Suprapubic skin (tissue), 4 donors: ENCODE measurements at regions not wholly inside any gene's neighbourhood (a gene's known extent, or its start where the extent isn't known, plus 50 kb on each side); places are given as distances from the start of the nearest gene placed in this dataset.

Experiments used
- DNase-seq, 2 donors: peaks; one replicate each; pipeline ENCODE4 v3.0.0-alpha.2; 2019; ENCODE audit warnings: low spot score in 2 of 2
- H3K27ac ChIP-seq: fragments of 200-600 bp; sonication (generic); one replicate; pipeline ENCODE4 v1.5.1; 2019
- H3K27me3 ChIP-seq: fragments of 200-600 bp; sonication (generic); one replicate; pipeline ENCODE4 v1.5.1; 2019
- H3K36me3 ChIP-seq: fragments of 200-600 bp; sonication (generic); one replicate; pipeline ENCODE4 v1.5.1; 2019
- H3K4me1 ChIP-seq: fragments of 200-600 bp; sonication (generic); one replicate; pipeline ENCODE4 v1.5.1; 2019
- H3K4me3 ChIP-seq: fragments of 200-600 bp; sonication (generic); one replicate; pipeline ENCODE4 v1.5.1; 2019; ENCODE audit warnings: mild to moderate bottlenecking
- H3K9me3 ChIP-seq: fragments of 200-600 bp; sonication (generic); one replicate; pipeline ENCODE4 v1.5.1; 2019
- EP300 ChIP-seq: sonication (generic); formaldehyde crosslinking; IDR thresholded peaks from one replicate; pipeline ENCODE4 v1.6.1; 2017; ENCODE audit warnings: antibody characterized with exemption
- POLR2A ChIP-seq, 2 donors: fragments of 450-650 bp; IDR thresholded peaks; one replicate each; pipeline ENCODE4 v1.6.1; 2017; ENCODE audit warnings: antibody characterized with exemption in 2 of 2, mild to moderate bottlenecking in 2 of 2, moderate library complexity in 2 of 2
- POLR2AphosphoS5 ChIP-seq, 3 donors: sonication (generic); formaldehyde crosslinking; IDR thresholded peaks; one replicate each; pipeline ENCODE4 v1.6.1; 2017; ENCODE audit warnings: antibody characterized with exemption in 3 of 3
- WGBS: methylation state at CpG from one replicate; pipeline ENCODE4 v1.1.5; 2018; 5-methylcytosine and 5-hydroxymethylcytosine counted together
- TF ChIP-seq, protein P1 (sequence below), 2 donors: fragments of 200-600 bp in 1 of 2; fragments of 450-650 bp in 1 of 2; sonication (generic) in 1 of 2; IDR thresholded peaks; one replicate each; pipeline ENCODE4 v1.5.1; 2016 to 2019; ENCODE audit warnings: antibody characterized with exemption in 2 of 2, mild to moderate bottlenecking in 1 of 2, moderate library complexity in 1 of 2

DNA sequence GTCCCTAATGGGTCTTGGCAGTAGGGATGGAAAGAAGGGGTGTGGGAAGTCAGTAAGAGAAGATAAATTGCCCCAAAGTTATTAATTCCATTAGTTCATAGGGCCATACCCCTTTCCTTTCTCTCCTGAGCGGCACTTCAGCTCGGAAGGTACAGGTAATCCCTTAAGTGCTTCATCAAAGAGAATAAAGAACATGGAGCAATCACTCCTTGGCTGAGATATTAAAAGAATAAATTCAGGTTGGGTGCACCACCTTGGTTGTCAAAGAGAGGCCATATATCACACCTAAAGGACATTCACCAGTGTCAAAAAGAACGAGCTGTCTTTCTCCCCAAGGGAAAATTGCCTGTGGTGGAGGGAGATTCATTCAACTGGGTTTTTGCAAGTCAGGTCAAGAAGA is 87.5 kb downstream of the EDN3 start:
- 64% methylated on average over 3 of the region's 3 CpGs for WGBS
- no peak for TF ChIP-seq POLR2A (IDR thresholded peaks at IDR 0.05)
- TF ChIP-seq EP300, result no peak
- TF ChIP-seq, protein P1, sequence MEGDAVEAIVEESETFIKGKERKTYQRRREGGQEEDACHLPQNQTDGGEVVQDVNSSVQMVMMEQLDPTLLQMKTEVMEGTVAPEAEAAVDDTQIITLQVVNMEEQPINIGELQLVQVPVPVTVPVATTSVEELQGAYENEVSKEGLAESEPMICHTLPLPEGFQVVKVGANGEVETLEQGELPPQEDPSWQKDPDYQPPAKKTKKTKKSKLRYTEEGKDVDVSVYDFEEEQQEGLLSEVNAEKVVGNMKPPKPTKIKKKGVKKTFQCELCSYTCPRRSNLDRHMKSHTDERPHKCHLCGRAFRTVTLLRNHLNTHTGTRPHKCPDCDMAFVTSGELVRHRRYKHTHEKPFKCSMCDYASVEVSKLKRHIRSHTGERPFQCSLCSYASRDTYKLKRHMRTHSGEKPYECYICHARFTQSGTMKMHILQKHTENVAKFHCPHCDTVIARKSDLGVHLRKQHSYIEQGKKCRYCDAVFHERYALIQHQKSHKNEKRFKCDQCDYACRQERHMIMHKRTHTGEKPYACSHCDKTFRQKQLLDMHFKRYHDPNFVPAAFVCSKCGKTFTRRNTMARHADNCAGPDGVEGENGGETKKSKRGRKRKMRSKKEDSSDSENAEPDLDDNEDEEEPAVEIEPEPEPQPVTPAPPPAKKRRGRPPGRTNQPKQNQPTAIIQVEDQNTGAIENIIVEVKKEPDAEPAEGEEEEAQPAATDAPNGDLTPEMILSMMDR (IDR thresholded peaks at IDR 0.05), result no peak
- TF ChIP-seq POLR2AphosphoS5 (IDR thresholded peaks at IDR 0.05), result no peak
- no peak overlapping the region for H3K27ac ChIP-seq

GRCh38 chr20:59388402-59388801 is 88.0 kb downstream of the EDN3 start:
- H3K4me3 ChIP-seq, result no peak overlapping the region
- no peak for TF ChIP-seq POLR2AphosphoS5 (IDR thresholded peaks at IDR 0.05)
- no peak for TF ChIP-seq POLR2A (IDR thresholded peaks at IDR 0.05)
- TF ChIP-seq EP300, result no peak
- TF ChIP-seq, protein P1 (IDR thresholded peaks at IDR 0.05), result no peak
- H3K27me3 ChIP-seq, result peaks cover 27% of the 10 kb centered on the region
- H3K9me3 ChIP-seq, result no peaks in the 10 kb centered on the region
- H3K27ac ChIP-seq, result no peak overlapping the region
- H3K4me1 ChIP-seq, result no peaks in the 10 kb centered on the region
- DNase-seq, result no peak
- WGBS, result no CpG with 5 or more reads among the region's 4 CpGs
- H3K36me3 ChIP-seq, result no peaks in the 10 kb centered on the region

More for the DNA sequence above, 87.5 kb downstream of the EDN3 start:
- peaks cover 32% of the 10 kb centered on the region for H3K27me3 ChIP-seq
- no peak overlapping the region for H3K4me3 ChIP-seq
- no peak for DNase-seq
- H3K4me1 ChIP-seq, result no peaks in the 10 kb centered on the region
- H3K36me3 ChIP-seq, result no peaks in the 10 kb centered on the region
- H3K9me3 ChIP-seq, result no peaks in the 10 kb centered on the region

DNA sequence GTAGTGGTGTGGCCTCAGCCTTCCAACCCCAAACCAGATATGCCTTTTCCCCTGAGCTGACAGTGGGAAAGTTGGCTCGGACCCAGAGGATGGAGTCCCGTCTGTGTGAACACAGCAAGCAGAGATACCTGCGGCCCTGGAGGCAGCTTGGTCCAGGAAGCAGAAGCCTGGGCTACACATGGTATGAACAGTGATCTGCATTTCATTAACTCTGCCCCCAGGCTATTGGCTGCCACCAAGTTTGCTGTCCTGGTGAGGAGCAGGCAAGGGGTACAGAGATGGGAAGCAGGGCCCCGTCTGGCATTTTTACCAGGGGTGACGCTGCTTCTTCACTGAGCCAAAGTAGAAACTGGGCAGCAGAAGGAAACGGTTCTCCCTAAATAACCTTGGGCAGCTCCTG is 90.0 kb downstream of the EDN3 start:
- peaks cover 34% of the 10 kb centered on the region for H3K27me3 ChIP-seq
- DNase-seq, result no peak
- 80% methylated on average over 2 of the region's 6 CpGs for WGBS
- H3K36me3 ChIP-seq, result no peaks in the 10 kb centered on the region
- H3K27ac ChIP-seq, result no peak overlapping the region
- TF ChIP-seq EP300, result no peak
- TF ChIP-seq POLR2A (IDR thresholded peaks at IDR 0.05), result no peak
- H3K4me3 ChIP-seq, result no peak overlapping the region
- H3K9me3 ChIP-seq, result no peaks in the 10 kb centered on the region
- no peaks in the 10 kb centered on the region for H3K4me1 ChIP-seq

- H3K36me3 ChIP-seq, result no peaks in the 10 kb centered on the region
- TF ChIP-seq, protein P1 (IDR thresholded peaks at IDR 0.05), result no peak
- no peak for TF ChIP-seq POLR2A (IDR thresholded peaks at IDR 0.05)
- no peak for TF ChIP-seq EP300
- no peak for TF ChIP-seq POLR2AphosphoS5 (IDR thresholded peaks at IDR 0.05)
- H3K4me1 ChIP-seq, result no peaks in the 10 kb centered on the region
- H3K27me3 ChIP-seq, result peaks cover 38% of the 10 kb centered on the region
- no peak for DNase-seq
- 86% methylated on average over 1 of the region's 1 CpG for WGBS
- H3K4me3 ChIP-seq, result no peak overlapping the region
- no peak overlapping the region for H3K27ac ChIP-seq
- no peaks in the 10 kb centered on the region for H3K9me3 ChIP-seq
Measured at GRCh38 chr20:59391975-59392374, 91.6 kb downstream of the EDN3 start.

GRCh38 chr20:59392736-59393135 is 92.3 kb downstream of the EDN3 start:
- H3K27me3 ChIP-seq, result peaks cover 42% of the 10 kb centered on the region
- H3K4me1 ChIP-seq, result no peaks in the 10 kb centered on the region
- 55% methylated on average over 4 of the region's 4 CpGs for WGBS
- TF ChIP-seq EP300 (no peak), POLR2A (IDR thresholded peaks at IDR 0.05) (no peak), POLR2AphosphoS5 (IDR thresholded peaks at IDR 0.05) (no peak)
- TF ChIP-seq, protein P1 (IDR thresholded peaks at IDR 0.05), result no peak
- H3K4me3 ChIP-seq, result no peak overlapping the region
- no peak overlapping the region for H3K27ac ChIP-seq
- no peaks in the 10 kb centered on the region for H3K9me3 ChIP-seq
- DNase-seq, result no peak
- no peaks in the 10 kb centered on the region for H3K36me3 ChIP-seq

- DNase-seq, result no peak
- no peak for TF ChIP-seq POLR2AphosphoS5 (IDR thresholded peaks at IDR 0.05)
- no peak for TF ChIP-seq EP300
- TF ChIP-seq, protein P1 (IDR thresholded peaks at IDR 0.05), result no peak
- no peak for TF ChIP-seq POLR2A (IDR thresholded peaks at IDR 0.05)
- peaks cover 43% of the 10 kb centered on the region for H3K27me3 ChIP-seq
- 90% methylated on average over 3 of the region's 3 CpGs for WGBS
- no peaks in the 10 kb centered on the region for H3K4me1 ChIP-seq
- no peak overlapping the region for H3K27ac ChIP-seq
- H3K36me3 ChIP-seq, result no peaks in the 10 kb centered on the region
- no peaks in the 10 kb centered on the region for H3K9me3 ChIP-seq
- no peak overlapping the region for H3K4me3 ChIP-seq
Measured at GRCh38 chr20:59393142-59393541, 92.7 kb downstream of the EDN3 start.
